ENCODE measurements at regions not wholly inside any gene's neighbourhood (a gene's known extent, or its start where the extent isn't known, plus 50 kb on each side); places are given as distances from the start of the nearest gene placed in this dataset.

DNA sequence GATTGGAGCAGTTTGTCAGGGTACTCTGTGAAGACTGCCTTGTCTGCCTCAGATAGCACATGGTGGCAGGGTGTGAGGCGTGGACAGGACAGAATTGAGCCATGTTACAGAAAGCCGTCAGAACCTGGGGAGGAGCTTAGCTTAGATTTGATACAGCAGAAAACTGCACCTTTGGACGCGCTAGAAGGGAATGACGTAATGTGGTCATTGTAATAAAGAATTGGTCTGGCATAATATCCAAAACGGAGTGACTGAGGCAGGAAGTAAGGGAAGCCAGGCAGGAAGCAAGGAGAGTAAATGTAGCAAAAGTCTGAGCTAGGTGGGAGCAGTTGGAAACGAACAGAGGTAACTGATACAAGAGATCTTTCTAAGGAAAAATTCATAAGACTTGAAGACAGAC, 140.2 kb downstream of the CYB561 start:
- TF ChIP-seq, protein P1, sequence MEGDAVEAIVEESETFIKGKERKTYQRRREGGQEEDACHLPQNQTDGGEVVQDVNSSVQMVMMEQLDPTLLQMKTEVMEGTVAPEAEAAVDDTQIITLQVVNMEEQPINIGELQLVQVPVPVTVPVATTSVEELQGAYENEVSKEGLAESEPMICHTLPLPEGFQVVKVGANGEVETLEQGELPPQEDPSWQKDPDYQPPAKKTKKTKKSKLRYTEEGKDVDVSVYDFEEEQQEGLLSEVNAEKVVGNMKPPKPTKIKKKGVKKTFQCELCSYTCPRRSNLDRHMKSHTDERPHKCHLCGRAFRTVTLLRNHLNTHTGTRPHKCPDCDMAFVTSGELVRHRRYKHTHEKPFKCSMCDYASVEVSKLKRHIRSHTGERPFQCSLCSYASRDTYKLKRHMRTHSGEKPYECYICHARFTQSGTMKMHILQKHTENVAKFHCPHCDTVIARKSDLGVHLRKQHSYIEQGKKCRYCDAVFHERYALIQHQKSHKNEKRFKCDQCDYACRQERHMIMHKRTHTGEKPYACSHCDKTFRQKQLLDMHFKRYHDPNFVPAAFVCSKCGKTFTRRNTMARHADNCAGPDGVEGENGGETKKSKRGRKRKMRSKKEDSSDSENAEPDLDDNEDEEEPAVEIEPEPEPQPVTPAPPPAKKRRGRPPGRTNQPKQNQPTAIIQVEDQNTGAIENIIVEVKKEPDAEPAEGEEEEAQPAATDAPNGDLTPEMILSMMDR (IDR thresholded peaks at IDR 0.05; ENCODE audit: borderline replicate concordance, extremely low read depth, insufficient read depth) = no peak
- Histone ChIP-seq H3K27ac (ENCODE audit: low read depth in 2 of 2, low read length in 2 of 2) (no peak overlapping the region), H3K9ac (ENCODE audit: low read length in 3 of 3) (no peak overlapping the region), H3K36me3 (ENCODE audit: control insufficient read depth in 2 of 3, insufficient read depth in 3 of 3, low read length in 3 of 3) (no peaks in the 10 kb centered on the region), H3K27me3 (ENCODE audit: control insufficient read depth, insufficient read depth, low read length) (no peaks in the 10 kb centered on the region), H3K4me3 (ENCODE audit: low read length in 3 of 3) (no peak overlapping the region), H3K9me3 (ENCODE audit: control insufficient read depth in 2 of 3, insufficient read depth in 1 of 3, low read length in 3 of 3) (no peaks in the 10 kb centered on the region), H3K4me1 (ENCODE audit: control insufficient read depth in 2 of 3, insufficient read depth in 2 of 3, low read depth in 1 of 3, low read length in 3 of 3) (no peaks in the 10 kb centered on the region)
- intact Hi-C loops (cut with DNase I) = no loop called here
- no peak for DNase-seq
- no peak for FAIRE-seq

DNA sequence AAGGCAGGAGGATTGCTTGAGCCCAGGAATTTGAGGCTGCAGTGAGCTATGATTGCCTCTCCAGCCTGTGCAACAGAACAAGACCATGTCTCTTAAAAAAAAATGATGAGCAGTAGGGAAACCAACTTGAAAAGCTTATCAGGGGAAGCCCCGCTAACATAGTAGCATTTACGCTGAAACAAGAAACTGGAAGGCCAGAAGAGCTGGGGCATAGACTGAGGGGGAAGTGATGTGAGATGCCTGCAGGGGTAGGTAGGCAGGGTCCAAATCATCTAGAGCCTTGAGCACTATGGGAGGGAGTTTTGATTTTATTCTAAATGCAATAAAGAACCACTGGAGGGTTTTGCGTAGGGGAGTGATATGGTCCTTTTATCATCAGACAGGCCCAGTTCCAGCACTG, 139.3 kb downstream of the CYB561 start:
- DNase-seq (no peak), FAIRE-seq (no peak)
- TF ChIP-seq, protein P1 (IDR thresholded peaks at IDR 0.05; ENCODE audit: borderline replicate concordance, extremely low read depth, insufficient read depth) = no peak
- no peak overlapping the region for H3K27ac ChIP-seq (ENCODE audit: low read depth in 2 of 2, low read length in 2 of 2)
- no peak overlapping the region for H3K4me3 ChIP-seq (ENCODE audit: low read length in 3 of 3)
- no peaks in the 10 kb centered on the region for H3K27me3 ChIP-seq (ENCODE audit: control insufficient read depth, insufficient read depth, low read length)
- intact Hi-C loops (cut with DNase I) = no loop called here
- H3K36me3 ChIP-seq (ENCODE audit: control insufficient read depth in 2 of 3, insufficient read depth in 3 of 3, low read length in 3 of 3) = no peaks in the 10 kb centered on the region
- no peaks in the 10 kb centered on the region for H3K9me3 ChIP-seq (ENCODE audit: control insufficient read depth in 2 of 3, insufficient read depth in 1 of 3, low read length in 3 of 3)
- no peaks in the 10 kb centered on the region for H3K4me1 ChIP-seq (ENCODE audit: control insufficient read depth in 2 of 3, insufficient read depth in 2 of 3, low read depth in 1 of 3, low read length in 3 of 3)
- H3K9ac ChIP-seq (ENCODE audit: low read length in 3 of 3) = no peak overlapping the region

DNA sequence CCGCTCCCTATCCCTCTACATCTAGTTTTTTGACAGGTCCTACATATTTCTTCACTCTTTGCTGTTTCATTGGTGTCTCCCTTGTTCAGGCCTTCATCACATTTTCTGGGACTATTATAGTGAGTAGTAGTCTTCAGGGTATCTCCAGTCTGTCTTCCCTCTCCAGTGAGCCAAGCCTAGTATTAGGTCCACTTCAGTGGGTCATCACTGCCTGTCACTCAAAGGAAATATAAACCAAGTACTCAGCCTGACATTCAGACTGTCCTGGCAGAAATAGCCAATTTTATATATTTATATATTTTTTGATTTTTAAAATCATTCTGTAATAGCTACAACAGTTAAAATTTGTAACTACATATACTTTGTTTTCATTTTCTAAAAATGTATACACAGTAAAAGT, 137.8 kb downstream of the CYB561 start:
- FAIRE-seq = no peak

DNA sequence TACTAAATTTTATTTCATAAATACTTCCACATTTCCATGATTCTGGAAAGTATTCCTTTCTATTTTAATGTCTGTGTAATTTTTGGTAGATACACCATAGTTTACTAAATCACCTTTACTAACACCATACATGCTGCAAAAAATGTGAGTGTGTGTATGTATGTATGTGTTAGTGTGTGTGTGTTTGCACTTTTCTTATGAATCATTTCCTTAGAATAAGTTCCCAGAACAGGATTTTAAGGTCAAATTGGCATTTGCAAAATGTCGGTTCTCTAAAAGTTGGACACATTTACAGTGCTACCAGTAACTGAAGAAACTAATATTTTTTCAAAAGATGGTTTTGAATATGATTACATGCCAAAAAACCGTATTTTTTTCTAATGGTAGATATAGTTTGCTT, 137.1 kb downstream of the CYB561 start:
- no peak for DNase-seq
- H3K4me1 ChIP-seq (ENCODE audit: control insufficient read depth in 2 of 3, insufficient read depth in 2 of 3, low read depth in 1 of 3, low read length in 3 of 3) = no peaks in the 10 kb centered on the region
- intact Hi-C loops (cut with DNase I) = no loop called here
- H3K27me3 ChIP-seq (ENCODE audit: control insufficient read depth, insufficient read depth, low read length) = no peaks in the 10 kb centered on the region
- no peak overlapping the region for H3K4me3 ChIP-seq (ENCODE audit: low read length in 3 of 3)
- H3K27ac ChIP-seq (ENCODE audit: low read depth in 2 of 2, low read length in 2 of 2) = no peak overlapping the region
- no peak overlapping the region for H3K9ac ChIP-seq (ENCODE audit: low read length in 3 of 3)
- no peaks in the 10 kb centered on the region for H3K36me3 ChIP-seq (ENCODE audit: control insufficient read depth in 2 of 3, insufficient read depth in 3 of 3, low read length in 3 of 3)
- TF ChIP-seq, protein P1 (IDR thresholded peaks at IDR 0.05; ENCODE audit: borderline replicate concordance, extremely low read depth, insufficient read depth) = no peak
- H3K9me3 ChIP-seq (ENCODE audit: control insufficient read depth in 2 of 3, insufficient read depth in 1 of 3, low read length in 3 of 3) = no peaks in the 10 kb centered on the region
- FAIRE-seq = no peak

More for the DNA sequence above, 137.8 kb downstream of the CYB561 start:
- no peak overlapping the region for H3K27ac ChIP-seq (ENCODE audit: low read depth in 2 of 2, low read length in 2 of 2)
- intact Hi-C loops (cut with DNase I) = no loop called here
- H3K4me3 ChIP-seq (ENCODE audit: low read length in 3 of 3) = no peak overlapping the region
- no peaks in the 10 kb centered on the region for H3K27me3 ChIP-seq (ENCODE audit: control insufficient read depth, insufficient read depth, low read length)
- H3K36me3 ChIP-seq (ENCODE audit: control insufficient read depth in 2 of 3, insufficient read depth in 3 of 3, low read length in 3 of 3) = no peaks in the 10 kb centered on the region
- no peaks in the 10 kb centered on the region for H3K4me1 ChIP-seq (ENCODE audit: control insufficient read depth in 2 of 3, insufficient read depth in 2 of 3, low read depth in 1 of 3, low read length in 3 of 3)
- DNase-seq = no peak
- no peak overlapping the region for H3K9ac ChIP-seq (ENCODE audit: low read length in 3 of 3)
- TF ChIP-seq, protein P1 (IDR thresholded peaks at IDR 0.05; ENCODE audit: borderline replicate concordance, extremely low read depth, insufficient read depth) = no peak
- no peaks in the 10 kb centered on the region for H3K9me3 ChIP-seq (ENCODE audit: control insufficient read depth in 2 of 3, insufficient read depth in 1 of 3, low read length in 3 of 3)

All from kidney (tissue), 13 donors.